Large intestine (tissue), 3 donors: ENCODE measurements at regions not wholly inside any gene's neighbourhood (a gene's known extent, or its start where the extent isn't known, plus 50 kb on each side); places are given as distances from the start of the nearest gene placed in this dataset.

Experiments
- DNase-seq, 2 donors: peaks; one replicate each; pipeline versions ENCODE4 v3.0.0 to v3.0.0-alpha.2; 2013
- H3K27ac ChIP-seq: one replicate; pipeline ENCODE4 v1.5.1; 2013; ENCODE audit warnings: low read length
- H3K27me3 ChIP-seq: 2 replicates; pipeline ENCODE4 v1.6.1; 2013; ENCODE audit warnings: low read length; ENCODE audit not compliant: control insufficient read depth, insufficient read depth
- H3K36me3 ChIP-seq: 2 replicates; pipeline ENCODE4 v1.6.1; 2013; ENCODE audit warnings: low read length; ENCODE audit not compliant: control insufficient read depth, insufficient read depth
- H3K4me1 ChIP-seq: one replicate; pipeline ENCODE4 v1.6.1; 2013; ENCODE audit warnings: low read length; ENCODE audit not compliant: control insufficient read depth, insufficient read depth
- H3K4me3 ChIP-seq: one replicate; pipeline ENCODE4 v1.5.1; 2013; ENCODE audit warnings: low read length
- H3K9me3 ChIP-seq: one replicate; pipeline ENCODE4 v1.6.1; 2013; ENCODE audit warnings: mild to moderate bottlenecking, low read depth, low read length, moderate library complexity; ENCODE audit not compliant: control insufficient read depth
- WGBS: methylation state at CpG from one replicate; pipeline ENCODE4 v1.1.5; 2013; ENCODE audit warnings: low lambda C conversion rate; ENCODE audit not compliant: insufficient coverage; 5-methylcytosine and 5-hydroxymethylcytosine counted together

GRCh38 chr4:141449927-141450326, 186.5 kb upstream of the IL15 start:
- no peaks in the 10 kb centered on the region for H3K4me1 ChIP-seq
- H3K4me3 ChIP-seq: no peak overlapping the region
- no CpG with 5 or more reads among the region's 3 CpGs for WGBS
- H3K27ac ChIP-seq: no peak overlapping the region
- DNase-seq: no peak
- no peaks in the 10 kb centered on the region for H3K27me3 ChIP-seq
- H3K36me3 ChIP-seq: no peaks in the 10 kb centered on the region
- no peaks in the 10 kb centered on the region for H3K9me3 ChIP-seq

GRCh38 chr4:141455651-141456050, 180.7 kb upstream of the IL15 start:
- Histone ChIP-seq H3K9me3 (no peaks in the 10 kb centered on the region), H3K4me1 (no peaks in the 10 kb centered on the region), H3K27ac (no peak overlapping the region), H3K4me3 (no peak overlapping the region), H3K27me3 (no peaks in the 10 kb centered on the region), H3K36me3 (no peaks in the 10 kb centered on the region)
- no peak for DNase-seq
- no CpG with 5 or more reads among the region's 1 CpG for WGBS

GRCh38 chr4:141457653-141458052, 178.7 kb upstream of the IL15 start:
- no peak overlapping the region for H3K4me3 ChIP-seq
- H3K36me3 ChIP-seq: no peaks in the 10 kb centered on the region
- H3K27me3 ChIP-seq: no peaks in the 10 kb centered on the region
- no peaks in the 10 kb centered on the region for H3K9me3 ChIP-seq
- H3K27ac ChIP-seq: no peak overlapping the region
- no CpG with 5 or more reads among the region's 1 CpG for WGBS
- no peak for DNase-seq
- H3K4me1 ChIP-seq: no peaks in the 10 kb centered on the region

GRCh38 chr4:141458501-141458900, 177.9 kb upstream of the IL15 start:
- no peak for DNase-seq
- 75% methylated on average over 3 of the region's 3 CpGs for WGBS
- no peak overlapping the region for H3K4me3 ChIP-seq
- H3K9me3 ChIP-seq: no peaks in the 10 kb centered on the region
- no peaks in the 10 kb centered on the region for H3K4me1 ChIP-seq
- H3K27ac ChIP-seq: no peak overlapping the region
- H3K36me3 ChIP-seq: no peaks in the 10 kb centered on the region
- H3K27me3 ChIP-seq: no peaks in the 10 kb centered on the region

DNA sequence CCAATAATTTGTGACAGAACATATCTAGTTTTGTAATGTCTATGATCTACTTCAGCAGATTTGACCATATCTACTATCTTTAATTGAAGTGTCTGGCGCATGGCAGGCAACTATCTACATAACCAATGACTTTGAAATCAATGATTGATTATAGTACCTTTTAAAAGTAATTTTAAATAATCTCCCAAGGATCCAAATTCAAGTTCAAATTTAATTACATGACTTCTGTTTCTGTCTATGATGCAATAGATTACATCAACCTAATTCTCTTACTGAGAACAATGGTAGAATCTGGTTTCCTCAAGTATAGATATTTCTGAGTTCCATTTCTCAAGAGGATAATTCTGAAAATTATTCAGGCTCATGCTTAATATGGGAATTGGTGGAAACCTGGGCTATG, 177.4 kb upstream of the IL15 start:
- WGBS: no CpG with 5 or more reads among the region's 1 CpG
- H3K27me3 ChIP-seq: no peaks in the 10 kb centered on the region
- no peak overlapping the region for H3K4me3 ChIP-seq
- H3K36me3 ChIP-seq: no peaks in the 10 kb centered on the region
- no peaks in the 10 kb centered on the region for H3K4me1 ChIP-seq
- no peaks in the 10 kb centered on the region for H3K9me3 ChIP-seq
- H3K27ac ChIP-seq: no peak overlapping the region
- DNase-seq: no peak

DNA sequence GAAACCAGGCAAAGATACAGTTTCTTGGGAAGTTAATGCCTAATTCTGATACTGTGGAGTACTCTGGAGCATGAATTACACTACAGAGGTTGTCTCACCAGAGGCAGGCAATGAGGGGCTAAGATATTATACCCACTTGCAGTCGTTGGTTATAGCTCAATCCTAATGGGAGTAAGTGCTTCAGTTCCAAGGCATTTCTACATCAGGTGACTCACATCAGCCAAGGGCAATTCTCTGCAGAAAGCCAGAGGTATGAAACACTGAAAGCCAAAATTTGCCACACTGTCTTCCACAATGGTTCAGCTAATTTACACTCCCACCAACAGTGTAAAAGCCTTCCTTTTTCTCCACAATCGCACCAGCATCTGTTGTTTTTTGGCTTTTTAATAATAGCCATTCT, 174.0 kb upstream of the IL15 start:
- no peaks in the 10 kb centered on the region for H3K27me3 ChIP-seq
- no peak overlapping the region for H3K27ac ChIP-seq
- H3K4me1 ChIP-seq: no peaks in the 10 kb centered on the region
- H3K4me3 ChIP-seq: no peak overlapping the region
- no CpG with 5 or more reads among the region's 2 CpGs for WGBS
- no peaks in the 10 kb centered on the region for H3K36me3 ChIP-seq
- no peaks in the 10 kb centered on the region for H3K9me3 ChIP-seq
- DNase-seq: no peak

GRCh38 chr4:141463678-141464077, 172.7 kb upstream of the IL15 start:
- H3K9me3 ChIP-seq: no peaks in the 10 kb centered on the region
- 83% methylated on average over 1 of the region's 2 CpGs for WGBS
- no peak for DNase-seq
- H3K27ac ChIP-seq: no peak overlapping the region
- no peak overlapping the region for H3K4me3 ChIP-seq
- no peaks in the 10 kb centered on the region for H3K4me1 ChIP-seq
- no peaks in the 10 kb centered on the region for H3K27me3 ChIP-seq
- no peaks in the 10 kb centered on the region for H3K36me3 ChIP-seq

DNA sequence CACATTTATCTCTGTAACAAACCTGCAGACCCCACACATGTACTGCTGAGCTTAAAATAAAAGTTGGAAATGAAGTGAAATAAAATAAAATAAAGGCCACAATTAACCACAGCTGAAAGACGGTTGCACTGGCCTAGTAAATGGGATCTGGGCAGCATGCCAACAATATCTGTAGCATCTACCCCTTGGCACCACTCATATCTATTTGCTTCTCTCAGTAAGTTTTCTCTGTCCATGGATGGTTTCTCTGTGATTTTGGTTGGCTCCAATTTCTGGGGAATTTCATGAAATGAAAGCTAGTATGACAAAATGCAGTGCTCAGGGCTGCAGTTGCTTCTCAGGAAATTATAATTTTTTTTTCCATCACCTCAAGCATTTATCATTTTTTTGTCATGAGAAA, 172.0 kb upstream of the IL15 start:
- no peak overlapping the region for H3K4me3 ChIP-seq
- H3K27me3 ChIP-seq: no peaks in the 10 kb centered on the region
- H3K27ac ChIP-seq: no peak overlapping the region
- no peaks in the 10 kb centered on the region for H3K9me3 ChIP-seq
- H3K4me1 ChIP-seq: no peaks in the 10 kb centered on the region
- H3K36me3 ChIP-seq: no peaks in the 10 kb centered on the region
- 60% methylated on average over 1 of the region's 1 CpG for WGBS
- no peak for DNase-seq

GRCh38 chr4:141465171-141465570, 171.2 kb upstream of the IL15 start:
- H3K4me1 ChIP-seq: no peaks in the 10 kb centered on the region
- 100% methylated on average over 2 of the region's 6 CpGs for WGBS
- no peak for DNase-seq
- no peaks in the 10 kb centered on the region for H3K9me3 ChIP-seq
- H3K36me3 ChIP-seq: no peaks in the 10 kb centered on the region
- H3K27me3 ChIP-seq: no peaks in the 10 kb centered on the region
- H3K27ac ChIP-seq: no peak overlapping the region
- no peak overlapping the region for H3K4me3 ChIP-seq

DNA sequence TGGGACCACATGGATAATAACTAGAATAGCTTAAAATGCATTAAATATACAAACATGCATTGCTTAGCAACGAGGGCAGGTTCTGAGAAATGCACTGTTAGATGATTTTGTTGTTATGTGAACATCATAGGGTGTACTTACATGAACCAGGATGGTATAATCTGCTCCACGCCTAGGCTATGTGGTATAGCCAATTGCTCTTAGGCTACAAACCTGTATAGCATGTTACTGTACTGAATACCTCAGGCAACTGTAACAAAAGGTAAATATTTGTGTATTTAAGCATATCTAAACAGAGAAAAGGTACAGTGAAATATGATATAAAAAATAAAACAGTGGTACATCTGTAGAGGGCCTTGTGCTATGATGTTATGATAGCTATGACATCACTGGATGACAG, 169.2 kb upstream of the IL15 start:
- Histone ChIP-seq H3K36me3 (no peaks in the 10 kb centered on the region), H3K27me3 (no peaks in the 10 kb centered on the region), H3K27ac (no peak overlapping the region), H3K4me3 (no peak overlapping the region), H3K4me1 (no peaks in the 10 kb centered on the region), H3K9me3 (no peaks in the 10 kb centered on the region)
- WGBS: no CpG with 5 or more reads among the region's 2 CpGs
- DNase-seq: no peak

DNA sequence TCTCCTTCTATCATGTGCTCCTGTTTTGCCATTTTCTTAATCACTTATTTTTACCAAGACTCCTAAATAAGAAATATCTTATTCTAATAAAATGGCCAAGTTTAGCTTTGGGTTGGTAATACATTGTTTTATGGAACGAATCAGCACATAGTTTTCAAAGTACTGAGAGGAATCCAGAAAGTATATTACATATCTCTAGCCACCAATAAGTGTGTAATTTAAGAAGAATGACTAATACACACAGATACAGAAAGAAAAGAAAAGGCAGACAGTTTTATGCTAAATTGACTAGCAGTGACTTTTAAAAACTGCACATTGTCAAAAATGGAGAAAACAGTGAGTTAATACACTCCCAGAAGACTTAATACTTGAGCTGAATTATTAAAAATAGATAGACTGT, 167.0 kb upstream of the IL15 start:
- Histone ChIP-seq H3K9me3 (no peaks in the 10 kb centered on the region), H3K27me3 (no peaks in the 10 kb centered on the region), H3K4me3 (no peak overlapping the region), H3K4me1 (no peaks in the 10 kb centered on the region), H3K27ac (no peak overlapping the region), H3K36me3 (no peaks in the 10 kb centered on the region)
- no peak for DNase-seq
- WGBS: no CpG with 5 or more reads among the region's 1 CpG
